SJCRH30 (cell line): ENCODE measurements at regions not wholly inside any gene's neighbourhood (a gene's known extent, or its start where the extent isn't known, plus 50 kb on each side); places are given as distances from the start of the nearest gene placed in this dataset.

ENCODE experiments used
- DNase-seq, 2 experiments: peaks; one replicate each; pipeline ENCODE4 v3.0.0-alpha.2; 2015 to 2020
- H3K27ac ChIP-seq: fragments of 250-450 bp; sonication (Bioruptor Pico); 2 replicates; pipeline ENCODE4 v1.5.1; 2020; ENCODE audit warnings: mild to moderate bottlenecking, moderate library complexity
- H3K27me3 ChIP-seq: fragments of 250-450 bp; sonication (Bioruptor Pico); 2 replicates; pipeline ENCODE4 v1.5.1; 2020; ENCODE audit warnings: mild to moderate bottlenecking, moderate library complexity
- H3K36me3 ChIP-seq: fragments of 250-450 bp; sonication (Bioruptor Pico); 2 replicates; pipeline ENCODE4 v1.5.1; 2020; ENCODE audit warnings: mild to moderate bottlenecking, moderate library complexity
- H3K4me1 ChIP-seq: fragments of 250-450 bp; sonication (Bioruptor Pico); 2 replicates; pipeline ENCODE4 v1.5.1; 2020; ENCODE audit warnings: mild to moderate bottlenecking, moderate library complexity
- H3K4me3 ChIP-seq: fragments of 250-450 bp; sonication (Bioruptor Pico); 2 replicates; pipeline ENCODE4 v1.5.1; 2020; ENCODE audit warnings: mild to moderate bottlenecking, moderate library complexity
- H3K9me3 ChIP-seq: fragments of 250-450 bp; sonication (Bioruptor Pico); replicated peaks from 2 replicates; pipeline ENCODE4 v1.5.1; 2020; ENCODE audit warnings: mild to moderate bottlenecking, moderate library complexity

DNA sequence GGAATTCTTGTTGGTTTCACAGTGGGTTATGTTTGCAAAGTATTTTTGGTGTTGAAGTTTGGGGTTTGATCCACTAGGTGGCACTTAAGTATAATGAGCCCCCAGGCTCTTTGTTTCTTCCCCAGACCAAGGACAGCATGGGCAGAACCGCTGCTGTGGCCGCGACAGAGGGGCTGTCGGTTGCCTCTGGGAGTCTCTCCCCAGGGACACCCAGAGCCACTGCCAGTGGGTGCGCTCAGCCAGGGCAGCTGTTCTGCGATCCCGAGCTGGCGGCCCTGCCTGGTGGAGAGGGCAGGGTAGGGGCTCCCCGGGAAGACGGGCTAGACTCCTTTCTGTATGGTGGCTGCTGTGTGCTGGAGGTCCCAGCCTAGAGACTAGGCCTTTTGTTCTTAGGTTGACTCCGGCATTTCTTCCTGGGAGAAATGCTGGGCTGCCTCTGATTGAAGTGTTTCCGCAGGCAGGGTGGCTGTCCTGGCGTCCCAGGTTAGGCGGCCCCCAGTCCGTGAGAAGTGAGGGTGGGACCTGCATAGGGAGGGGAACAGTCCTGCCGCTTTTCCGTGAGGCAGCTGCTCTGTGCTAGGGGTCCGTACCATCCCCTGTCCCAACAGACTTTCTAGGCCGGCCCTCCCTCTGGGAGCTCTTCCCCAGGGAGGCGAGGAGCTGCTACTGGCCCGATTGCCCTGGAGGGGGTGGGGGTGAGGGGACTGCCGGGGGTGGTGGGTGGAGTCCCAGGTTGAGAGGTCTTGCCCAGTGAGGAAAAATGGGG, 253.1 kb upstream of the PELI2 start:
- Histone ChIP-seq H3K36me3 (no peaks in the 10 kb centered on the region), H3K4me3 (no peak overlapping the region), H3K27ac (no peak overlapping the region), H3K27me3 (no peaks in the 10 kb centered on the region), H3K9me3 (0 out of 2 replicates have a peak, but pooled peaks cover 6% of the 10 kb centered on the region), H3K4me1 (no peaks in the 10 kb centered on the region)
- peak in 1 of 2 experiments; percentile 27 for DNase-seq

- 0 out of 2 replicates have a peak, but pooled peaks cover 2% of the 10 kb centered on the region for H3K9me3 ChIP-seq
- no peaks in the 10 kb centered on the region for H3K27me3 ChIP-seq
- H3K27ac ChIP-seq = no peak overlapping the region
- no peaks in the 10 kb centered on the region for H3K4me1 ChIP-seq
- H3K36me3 ChIP-seq = no peaks in the 10 kb centered on the region
- no peak for DNase-seq
- H3K4me3 ChIP-seq = no peak overlapping the region
Measured at GRCh38 chr14:55867311-55867710, 250.9 kb upstream of the PELI2 start.

DNA sequence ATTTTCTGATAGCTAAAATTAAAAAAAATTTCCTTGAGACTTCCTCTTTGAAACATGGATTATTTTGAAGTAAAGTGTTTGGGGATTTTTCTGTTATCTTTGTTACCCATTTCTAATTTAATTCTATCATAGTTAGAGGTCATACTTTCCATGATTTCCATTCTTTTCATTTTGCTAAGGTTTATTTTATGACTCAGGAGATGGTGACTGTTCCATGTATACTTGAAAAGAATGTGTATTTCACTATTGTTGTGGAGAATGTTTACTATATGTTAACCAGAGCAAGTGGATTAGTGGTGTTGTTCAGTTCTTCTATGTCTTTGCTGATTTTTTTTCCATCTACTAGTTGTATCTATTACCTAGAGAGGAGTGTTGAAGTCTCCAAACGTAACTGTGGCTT, 250.5 kb upstream of the PELI2 start:
- Histone ChIP-seq H3K9me3 (0 out of 2 replicates have a peak, but pooled peaks cover 2% of the 10 kb centered on the region), H3K4me1 (no peaks in the 10 kb centered on the region), H3K36me3 (no peaks in the 10 kb centered on the region), H3K4me3 (no peak overlapping the region), H3K27ac (no peak overlapping the region), H3K27me3 (no peaks in the 10 kb centered on the region)
- DNase-seq = no peak

DNA sequence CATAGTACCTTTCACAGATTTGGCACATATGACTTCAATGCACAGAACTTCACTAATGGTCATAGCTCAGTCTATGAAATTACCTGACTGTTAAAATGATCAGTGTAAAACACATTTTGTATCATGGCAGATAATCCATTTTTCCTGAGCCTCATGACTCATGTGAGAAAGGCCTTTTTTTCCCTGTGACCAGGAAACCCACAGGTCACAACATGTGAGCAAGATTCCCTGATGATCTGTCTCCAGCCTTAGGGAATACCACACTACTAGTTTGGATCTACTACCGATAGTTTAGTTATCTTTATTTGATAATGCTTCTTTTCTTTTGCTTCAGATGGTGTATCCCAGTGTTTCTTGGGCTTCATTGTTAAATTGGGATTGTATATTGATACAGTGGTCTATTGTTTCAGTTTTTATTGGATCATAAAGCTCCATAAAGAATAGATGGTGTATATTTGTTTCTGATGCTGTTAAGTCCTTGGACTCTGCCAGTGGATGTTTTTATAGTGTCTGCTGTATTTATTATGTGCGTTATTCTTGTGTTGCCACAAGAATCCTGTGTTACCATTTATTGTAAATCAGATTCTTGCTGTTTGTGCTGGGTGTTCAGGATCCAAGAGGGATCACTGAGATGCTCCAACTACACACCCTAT, 248.7 kb upstream of the PELI2 start:
- Histone ChIP-seq H3K4me1 (peaks cover 3% of the 10 kb centered on the region; the same call in 1 of the 2 replicates), H3K9me3 (0 out of 2 replicates have a peak, but pooled peaks cover 2% of the 10 kb centered on the region), H3K4me3 (no peak overlapping the region), H3K27ac (no peak overlapping the region), H3K27me3 (no peaks in the 10 kb centered on the region), H3K36me3 (no peaks in the 10 kb centered on the region)
- no peak for DNase-seq

- Histone ChIP-seq H3K27me3 (no peaks in the 10 kb centered on the region), H3K36me3 (no peaks in the 10 kb centered on the region), H3K4me1 (peaks cover 5% of the 10 kb centered on the region), H3K27ac (no peak overlapping the region), H3K4me3 (no peak overlapping the region), H3K9me3 (no peaks in the 10 kb centered on the region)
- DNase-seq = peak in 1 of 2 experiments; percentile 26
Measured at GRCh38 chr14:55873169-55873568, 245.0 kb upstream of the PELI2 start.

DNA sequence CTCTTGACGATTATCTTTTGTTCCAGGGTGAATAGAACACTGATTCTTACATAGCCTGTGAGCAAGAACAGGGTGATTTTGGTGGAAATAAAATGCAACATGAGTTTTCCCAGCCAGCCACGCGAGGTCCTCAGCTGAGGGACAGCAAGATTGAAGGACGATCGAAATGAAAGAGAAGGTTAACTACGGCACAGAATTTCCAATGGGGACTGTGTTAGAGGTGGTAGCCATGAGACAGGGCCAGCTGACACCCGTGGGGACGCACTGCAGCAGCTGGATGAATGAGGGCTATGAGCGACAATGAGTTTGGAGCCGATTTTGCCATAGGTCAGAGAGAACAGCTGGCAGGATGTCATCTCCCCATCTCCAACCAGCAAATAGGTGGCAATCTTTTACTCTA, 243.4 kb upstream of the PELI2 start:
- Histone ChIP-seq H3K27me3 (no peaks in the 10 kb centered on the region), H3K4me3 (no peak overlapping the region), H3K36me3 (no peaks in the 10 kb centered on the region), H3K9me3 (no peaks in the 10 kb centered on the region), H3K27ac (peak overlapping the region; percentile 37; the same call in 1 of the 2 replicates), H3K4me1 (peaks cover 5% of the 10 kb centered on the region)
- DNase-seq = peak; percentile 73 to 85

- H3K27ac ChIP-seq = no peak overlapping the region
- H3K36me3 ChIP-seq = no peaks in the 10 kb centered on the region
- no peak for DNase-seq
Measured at GRCh38 chr14:55877942-55878341, 240.3 kb upstream of the PELI2 start.

DNA sequence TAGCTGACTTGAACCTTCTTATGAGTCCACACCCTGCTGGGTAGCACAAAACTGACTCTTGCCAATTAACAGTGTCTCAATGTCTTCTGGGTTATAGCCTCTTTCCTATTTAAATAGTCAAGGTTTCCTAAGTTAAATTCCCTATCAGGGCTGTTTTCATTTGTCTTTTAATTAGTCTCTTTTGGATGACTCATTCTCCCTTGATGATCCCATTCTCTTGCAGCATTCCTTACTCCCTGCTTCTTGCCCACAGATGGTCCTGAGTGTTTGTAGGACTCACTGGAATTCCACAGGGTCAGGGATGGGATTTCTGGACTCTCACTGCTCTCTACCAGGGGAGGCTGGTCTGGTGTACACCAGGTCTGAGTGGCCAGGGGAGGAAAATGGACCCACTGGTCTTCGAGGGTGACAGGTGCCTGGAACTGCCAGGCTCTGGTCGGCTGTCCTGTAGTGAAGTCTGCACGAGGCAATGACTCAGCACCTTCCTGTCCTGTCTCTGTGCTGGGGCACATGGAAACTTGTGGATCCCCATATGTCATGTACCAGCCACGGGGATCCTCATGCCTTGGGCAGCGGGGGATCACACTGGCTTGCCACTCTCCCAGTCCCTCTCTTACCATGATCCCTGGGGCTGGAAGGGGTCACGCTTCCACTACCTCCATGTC, 236.5 kb upstream of the PELI2 start:
- Histone ChIP-seq H3K9me3 (no peaks in the 10 kb centered on the region), H3K36me3 (no peaks in the 10 kb centered on the region), H3K4me3 (no peak overlapping the region), H3K4me1 (no peaks in the 10 kb centered on the region), H3K27ac (no peak overlapping the region), H3K27me3 (no peaks in the 10 kb centered on the region)
- DNase-seq = peak in 1 of 2 experiments; percentile 5

More at GRCh38 chr14:55877942-55878341, 240.3 kb upstream of the PELI2 start:
- H3K27me3 ChIP-seq = no peaks in the 10 kb centered on the region
- no peak overlapping the region for H3K4me3 ChIP-seq
- H3K4me1 ChIP-seq = peaks cover 5% of the 10 kb centered on the region
- no peaks in the 10 kb centered on the region for H3K9me3 ChIP-seq

DNA sequence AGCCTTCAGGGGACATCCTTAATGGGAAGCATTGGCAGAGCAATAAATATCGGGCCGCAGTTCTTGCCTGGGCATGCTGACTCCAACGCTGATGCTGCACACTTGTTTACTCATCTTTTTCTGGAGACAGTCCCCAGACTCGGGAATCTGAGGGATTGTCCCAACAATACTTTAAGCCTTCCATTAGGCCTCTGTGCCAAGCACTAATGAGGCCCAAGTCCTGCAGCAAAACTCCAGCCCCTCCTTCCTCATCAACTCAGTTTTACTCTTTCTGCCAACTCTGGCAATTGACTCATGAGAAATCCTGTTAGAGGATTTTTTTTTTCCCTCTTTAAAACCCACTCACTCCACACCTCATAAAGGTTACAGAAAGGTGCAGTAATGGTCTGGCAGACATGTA, 233.4 kb upstream of the PELI2 start:
- no peak for DNase-seq
- Histone ChIP-seq H3K27ac (no peak overlapping the region), H3K4me3 (no peak overlapping the region), H3K9me3 (no peaks in the 10 kb centered on the region), H3K4me1 (no peaks in the 10 kb centered on the region), H3K36me3 (no peaks in the 10 kb centered on the region), H3K27me3 (no peaks in the 10 kb centered on the region)

- H3K27me3 ChIP-seq = no peaks in the 10 kb centered on the region
- H3K27ac ChIP-seq = no peak overlapping the region
- no peak for DNase-seq
- H3K36me3 ChIP-seq = no peaks in the 10 kb centered on the region
- no peak overlapping the region for H3K4me3 ChIP-seq
- peaks cover 15% of the 10 kb centered on the region for H3K4me1 ChIP-seq
- H3K9me3 ChIP-seq = no peaks in the 10 kb centered on the region
Measured at GRCh38 chr14:55889124-55889523, 229.1 kb upstream of the PELI2 start.

DNA sequence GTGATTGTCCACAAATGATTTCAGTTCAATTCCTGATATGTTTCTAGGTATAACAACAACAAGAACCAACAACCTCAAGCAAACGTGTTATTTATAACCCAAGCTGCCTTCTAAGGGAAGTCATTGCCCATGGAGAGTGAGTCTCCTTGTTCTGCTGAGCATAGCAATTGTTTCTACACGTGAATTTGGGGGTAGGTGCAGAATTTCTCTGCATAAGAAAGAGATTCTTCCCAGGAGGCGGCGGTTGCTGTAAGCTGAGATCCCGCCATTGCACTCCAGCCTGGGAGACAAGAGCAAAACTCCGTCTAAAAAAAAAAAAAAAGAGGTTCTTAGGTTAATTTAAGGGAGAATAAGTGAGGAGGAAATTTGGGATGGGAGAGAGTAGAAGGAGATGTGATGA, 226.5 kb upstream of the PELI2 start:
- H3K27ac ChIP-seq = no peak overlapping the region
- H3K27me3 ChIP-seq = no peaks in the 10 kb centered on the region
- no peaks in the 10 kb centered on the region for H3K9me3 ChIP-seq
- no peak overlapping the region for H3K4me3 ChIP-seq
- no peaks in the 10 kb centered on the region for H3K36me3 ChIP-seq
- peaks cover 18% of the 10 kb centered on the region for H3K4me1 ChIP-seq
- no peak for DNase-seq

- DNase-seq = peak; percentile 31 to 64
- Histone ChIP-seq H3K27ac (peak overlapping the region; percentile 44), H3K36me3 (no peaks in the 10 kb centered on the region), H3K4me3 (no peak overlapping the region), H3K9me3 (no peaks in the 10 kb centered on the region), H3K4me1 (peaks cover 18% of the 10 kb centered on the region), H3K27me3 (no peaks in the 10 kb centered on the region)
Measured at GRCh38 chr14:55892906-55893305, 225.3 kb upstream of the PELI2 start.

GRCh38 chr14:55893705-55894104, 224.5 kb upstream of the PELI2 start:
- Histone ChIP-seq H3K36me3 (no peaks in the 10 kb centered on the region), H3K4me1 (peaks cover 18% of the 10 kb centered on the region), H3K4me3 (no peak overlapping the region), H3K9me3 (no peaks in the 10 kb centered on the region), H3K27ac (peak overlapping the region; percentile 44), H3K27me3 (no peaks in the 10 kb centered on the region)
- peak; percentile 17 to 20 for DNase-seq

- Histone ChIP-seq H3K27ac (no peak overlapping the region), H3K4me3 (no peak overlapping the region)
Measured at GRCh38 chr14:55897031-55897430, 221.2 kb upstream of the PELI2 start.

GRCh38 chr14:55898938-55899337, 219.3 kb upstream of the PELI2 start:
- Histone ChIP-seq H3K9me3 (no peaks in the 10 kb centered on the region), H3K4me1 (peaks cover 4% of the 10 kb centered on the region; the same call in 1 of the 2 replicates), H3K4me3 (no peak overlapping the region), H3K36me3 (no peaks in the 10 kb centered on the region), H3K27ac (no peak overlapping the region), H3K27me3 (no peaks in the 10 kb centered on the region)
- no peak for DNase-seq

More at GRCh38 chr14:55897031-55897430, 221.2 kb upstream of the PELI2 start:
- no peaks in the 10 kb centered on the region for H3K36me3 ChIP-seq
- H3K27me3 ChIP-seq = no peaks in the 10 kb centered on the region
- peaks cover 17% of the 10 kb centered on the region for H3K4me1 ChIP-seq
- DNase-seq = peak in 1 of 2 experiments; percentile 34
- H3K9me3 ChIP-seq = no peaks in the 10 kb centered on the region
